ENCODE measurements at regions not wholly inside any gene's neighbourhood (a gene's known extent, or its start where the extent isn't known, plus 50 kb on each side); places are given as distances from the start of the nearest gene placed in this dataset.

- no peaks in the 10 kb centered on the region for H3K36me3 Mint-ChIP-seq
- no peak overlapping the region for H3K9ac ChIP-seq (ENCODE audit: insufficient read depth, low read length, poor library complexity, severe bottlenecking)
- H3K4me3 ChIP-seq (replicated peaks in 1 of 3; ENCODE audit: low read depth in 2 of 3, low read length in 3 of 3), result no peak overlapping the region
- WGBS (ENCODE audit: insufficient coverage), result no CpG with 5 or more reads among the region's 8 CpGs
- H3K4me1 Mint-ChIP-seq, result no peaks in the 10 kb centered on the region
- DNase-seq, result no peak
- H3K79me2 ChIP-seq (ENCODE audit: insufficient read depth, low read length), result no peaks in the 10 kb centered on the region
- peaks cover 0 to 8% (median 4%) of the 10 kb centered on the region in 7 donors for H3K9me3 Mint-ChIP-seq
- no peaks in the 10 kb centered on the region for H3K4me1 ChIP-seq (ENCODE audit: control insufficient read depth in 1 of 2, insufficient read depth in 2 of 2, low read length in 2 of 2)
- intact Hi-C loops (cut with micrococcal nuclease), result no loop called here
- no peak overlapping the region for H2AFZ ChIP-seq (ENCODE audit: insufficient read depth, low read depth, low read length, poor library complexity, severe bottlenecking)
- H3K27ac ChIP-seq (ENCODE audit: low read depth in 1 of 2, low read length in 2 of 2), result no peak overlapping the region
- no peaks in the 10 kb centered on the region for H3K27me3 Mint-ChIP-seq (ENCODE audit: low read depth in 3 of 3)
- H3K4me2 ChIP-seq (replicated peaks; ENCODE audit: extremely low read depth, low read length, poor library complexity, severe bottlenecking), result no peak overlapping the region
- H3K9me3 ChIP-seq (replicated peaks in 1 of 2; ENCODE audit: control insufficient read depth in 1 of 2, insufficient read depth in 1 of 2, low read length in 2 of 2), result no peaks in the 10 kb centered on the region
- H3K36me3 ChIP-seq (replicated peaks in 1 of 2; ENCODE audit: control insufficient read depth in 1 of 2, insufficient read depth in 2 of 2, low read length in 2 of 2), result no peaks in the 10 kb centered on the region
- H3K27me3 ChIP-seq (ENCODE audit: control insufficient read depth in 2 of 2, insufficient read depth in 2 of 2, low read length in 2 of 2), result no peaks in the 10 kb centered on the region
- H3K4me3 Mint-ChIP-seq, result no peak overlapping the region
- no peaks in the 10 kb centered on the region for H4K20me1 ChIP-seq (ENCODE audit: insufficient read depth, low read length)
- TF ChIP-seq CTCF (IDR thresholded peaks at IDR 0.05), result no peak
- no peak overlapping the region for H3K27ac Mint-ChIP-seq
Observed at GRCh38 chr5:9712911-9713310, 82.8 kb upstream of the TAS2R1 start.

- Histone ChIP-seq H3K4me2 (replicated peaks; ENCODE audit: extremely low read depth, low read length, poor library complexity, severe bottlenecking) (no peak overlapping the region), H2AFZ (ENCODE audit: insufficient read depth, low read depth, low read length, poor library complexity, severe bottlenecking) (no peak overlapping the region), H3K9me3 (replicated peaks in 1 of 2; ENCODE audit: control insufficient read depth in 1 of 2, insufficient read depth in 1 of 2, low read length in 2 of 2) (no peaks in the 10 kb centered on the region), H3K27me3 (ENCODE audit: control insufficient read depth in 2 of 2, insufficient read depth in 2 of 2, low read length in 2 of 2) (no peaks in the 10 kb centered on the region), H3K9ac (ENCODE audit: insufficient read depth, low read length, poor library complexity, severe bottlenecking) (no peak overlapping the region), H3K36me3 (replicated peaks in 1 of 2; ENCODE audit: control insufficient read depth in 1 of 2, insufficient read depth in 2 of 2, low read length in 2 of 2) (no peaks in the 10 kb centered on the region), H3K79me2 (ENCODE audit: insufficient read depth, low read length) (no peaks in the 10 kb centered on the region), H3K27ac (ENCODE audit: low read depth in 1 of 2, low read length in 2 of 2) (no peak overlapping the region), H3K4me1 (ENCODE audit: control insufficient read depth in 1 of 2, insufficient read depth in 2 of 2, low read length in 2 of 2) (no peaks in the 10 kb centered on the region), H3K4me3 (replicated peaks in 1 of 3; ENCODE audit: low read depth in 2 of 3, low read length in 3 of 3) (no peak overlapping the region), H4K20me1 (ENCODE audit: insufficient read depth, low read length) (no peaks in the 10 kb centered on the region)
- Mint-ChIP-seq H3K4me3 (no peak overlapping the region), H3K36me3 (no peaks in the 10 kb centered on the region), H3K27ac (no peak overlapping the region), H3K9me3 (peaks cover 0 to 8% (median 3%) of the 10 kb centered on the region in 7 donors), H3K27me3 (ENCODE audit: low read depth in 3 of 3) (no peaks in the 10 kb centered on the region), H3K4me1 (no peaks in the 10 kb centered on the region)
- DNase-seq, result no peak
- intact Hi-C loops (cut with micrococcal nuclease), result no loop called here
- TF ChIP-seq CTCF (IDR thresholded peaks at IDR 0.05), result no peak
- WGBS (ENCODE audit: insufficient coverage), result 80% methylated on average over 1 of the region's 4 CpGs
Observed at GRCh38 chr5:9712506-9712905, 82.4 kb upstream of the TAS2R1 start.
